ENCODE measurements at regions not wholly inside any gene's neighbourhood (a gene's known extent, or its start where the extent isn't known, plus 50 kb on each side); places are given as distances from the start of the nearest gene placed in this dataset.
A peak's percentile ranks its signal among the peaks of the same experiment; 100 is the strongest.

GRCh38 chr10:37685741-37686683 lies 171.4 kb downstream of the ZNF248 start:
- DNase-seq, result no peak

DNA sequence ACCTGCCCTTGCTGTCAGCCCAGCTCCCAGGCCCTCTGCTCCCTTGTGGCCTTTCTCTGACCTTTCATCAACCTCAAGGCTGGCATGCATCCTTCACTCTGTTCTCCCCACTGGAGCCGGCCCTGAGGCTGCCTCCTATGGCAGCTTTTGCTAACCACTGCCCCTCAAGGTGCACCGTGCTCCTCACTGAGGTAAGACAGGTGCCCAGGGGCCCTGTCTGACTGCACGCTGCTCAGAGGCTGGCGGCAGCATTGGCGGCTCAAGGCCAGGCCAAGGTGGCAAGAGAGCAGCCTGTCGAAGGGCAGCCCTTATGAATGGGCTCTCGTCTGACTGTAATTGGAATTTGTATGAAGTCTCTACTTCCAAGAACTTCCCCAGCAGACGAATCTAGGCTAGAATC lies 172.6 kb downstream of the ZNF248 start:
- DNase-seq, result no peak

GRCh38 chr10:37682617-37683016 lies 174.8 kb downstream of the ZNF248 start:
- no peak for DNase-seq

- DNase-seq, result no peak
These were observed 175.8 kb downstream of the ZNF248 start for GRCh38 chr10:37681617-37681999.

DNA sequence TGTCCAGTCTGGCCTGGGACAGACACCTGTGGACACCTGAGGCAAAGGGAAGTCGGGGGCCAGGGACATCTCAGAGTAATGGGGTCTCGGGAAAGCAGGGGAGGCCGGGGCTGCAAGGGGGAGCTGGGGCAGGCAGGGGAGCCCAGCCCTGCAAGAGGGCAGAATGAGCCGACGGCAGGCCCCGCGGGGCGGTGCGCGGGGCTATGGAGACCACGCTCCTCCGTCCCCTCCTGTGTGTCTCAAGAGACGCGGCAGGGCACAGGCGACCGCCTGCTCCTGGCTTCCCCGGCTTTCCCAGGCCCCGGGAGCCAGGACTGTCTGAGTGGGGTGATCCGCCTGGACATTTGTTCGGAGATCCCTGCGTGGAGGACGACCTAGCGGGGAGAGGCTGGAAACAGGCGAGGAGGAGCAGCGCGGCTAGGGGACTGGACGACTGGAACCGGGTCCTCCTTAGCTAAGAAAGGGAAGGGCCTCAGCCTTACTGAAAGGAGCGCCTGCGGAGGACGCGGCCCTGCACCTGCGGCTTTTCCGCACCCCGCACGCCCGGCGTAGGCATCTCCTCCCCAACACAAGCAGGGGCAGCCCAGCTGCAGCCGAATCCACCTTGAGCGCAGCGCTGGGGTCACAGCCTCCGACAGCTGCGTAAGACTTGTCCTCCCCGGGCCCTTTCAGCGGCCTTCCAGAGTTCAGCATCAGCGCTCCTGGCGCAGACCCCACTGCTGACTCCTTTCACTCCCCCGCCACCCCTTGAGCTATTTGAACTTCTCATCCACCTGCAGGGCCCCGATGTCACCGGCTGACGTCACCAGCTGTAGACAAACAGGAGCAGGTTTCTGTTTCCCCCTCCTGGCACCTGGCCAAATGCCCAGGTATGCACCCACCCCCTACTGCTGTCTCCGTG lies 176.4 kb downstream of the ZNF248 start:
- no peak for DNase-seq

DNA sequence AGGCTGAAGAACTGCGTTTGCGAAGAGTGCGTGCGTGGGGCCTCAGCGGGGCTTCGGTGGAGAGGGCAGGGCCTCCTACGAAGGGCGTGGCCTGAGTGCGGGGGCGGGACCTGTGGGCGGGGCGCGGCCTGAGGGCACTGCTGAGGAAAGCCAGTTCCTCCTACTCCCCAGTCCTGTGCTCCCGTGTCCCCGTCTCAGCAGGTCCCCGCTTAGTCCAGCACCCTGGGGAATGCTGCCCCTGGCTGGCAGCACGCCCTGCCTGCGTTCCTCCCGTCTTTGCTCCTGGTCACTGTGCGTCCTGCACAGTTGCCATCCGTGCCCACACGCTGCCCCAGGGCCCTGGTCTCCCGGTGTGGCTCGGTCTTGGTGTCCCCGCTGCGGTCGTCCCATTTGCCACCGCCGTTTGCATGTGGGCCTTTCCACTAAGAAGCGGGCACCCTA lies 177.1 kb downstream of the ZNF248 start:
- DNase-seq, result no peak

DNA sequence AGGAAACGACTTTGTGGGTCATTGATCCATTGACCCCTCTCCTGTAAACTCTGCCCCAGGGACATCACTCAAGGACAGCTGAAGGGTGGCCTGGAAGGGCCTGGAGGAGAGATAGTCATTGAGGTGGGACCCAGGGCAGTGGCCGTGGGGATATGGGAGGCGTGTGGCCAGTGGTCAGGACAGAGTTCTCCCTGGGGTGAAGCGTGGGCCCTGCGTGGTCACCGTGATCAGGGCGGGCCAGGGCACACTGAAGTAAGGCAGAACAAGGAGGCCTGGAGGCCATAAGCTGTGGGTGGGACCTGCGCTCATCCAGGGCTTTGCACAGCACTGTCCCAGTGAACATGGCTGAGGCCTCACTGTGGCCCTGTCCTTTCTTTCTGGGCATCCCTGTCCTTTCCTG lies 177.9 kb downstream of the ZNF248 start:
- DNase-seq, result no peak

DNA sequence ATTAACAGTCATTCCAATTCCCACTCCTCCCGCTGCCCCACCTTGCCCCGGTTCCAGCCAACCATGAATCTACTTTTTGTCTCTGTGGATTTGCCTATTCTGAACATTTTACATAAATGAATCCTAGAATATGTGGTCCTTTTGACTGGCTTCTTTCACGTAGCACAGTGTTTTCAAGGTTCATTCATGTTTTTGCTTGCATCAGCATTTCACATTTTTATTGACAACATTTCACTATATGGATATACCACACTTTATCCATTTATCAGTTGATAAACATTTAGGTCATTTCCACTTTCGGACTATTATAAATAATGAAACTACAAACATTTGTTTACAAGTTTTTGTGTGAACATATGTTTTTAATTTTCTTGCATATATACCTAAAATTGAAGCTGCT lies 182.0 kb downstream of the ZNF248 start:
- DNase-seq, result no peak

GRCh38 chr10:37671802-37672201 lies 185.6 kb downstream of the ZNF248 start:
- DNase-seq, result no peak

GRCh38 chr10:37667736-37668135 lies 189.7 kb downstream of the ZNF248 start:
- peak; percentile 22 for DNase-seq

GRCh38 chr10:37654466-37654865 lies 202.9 kb downstream of the ZNF248 start:
- DNase-seq, result no peak

GRCh38 chr10:37643187-37643586 lies 214.2 kb downstream of the ZNF248 start:
- DNase-seq, result no peak

DNA sequence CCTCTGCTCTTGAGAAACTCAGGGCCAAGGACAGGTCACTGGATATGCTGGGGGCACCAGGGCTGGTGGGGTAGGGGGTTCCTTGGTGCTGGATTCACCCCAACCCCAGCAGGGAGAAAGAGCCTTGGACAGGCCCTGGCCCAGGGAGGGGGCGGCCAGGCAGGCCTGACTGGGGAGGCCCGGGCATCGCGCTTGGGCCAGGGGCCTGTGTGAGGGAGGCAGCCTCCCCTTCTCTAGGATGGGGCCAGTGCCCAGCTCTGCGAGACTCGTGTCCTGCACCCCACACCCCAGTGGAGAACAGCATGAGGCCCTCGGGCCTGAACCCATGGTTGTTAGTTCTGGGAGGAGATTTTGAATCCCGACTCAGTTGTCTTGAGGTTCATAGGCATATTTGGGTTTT lies 217.1 kb downstream of the ZNF248 start:
- DNase-seq, result no peak

- no peak for DNase-seq
These were observed 218.2 kb downstream of the ZNF248 start for GRCh38 chr10:37639200-37639599.

DNA sequence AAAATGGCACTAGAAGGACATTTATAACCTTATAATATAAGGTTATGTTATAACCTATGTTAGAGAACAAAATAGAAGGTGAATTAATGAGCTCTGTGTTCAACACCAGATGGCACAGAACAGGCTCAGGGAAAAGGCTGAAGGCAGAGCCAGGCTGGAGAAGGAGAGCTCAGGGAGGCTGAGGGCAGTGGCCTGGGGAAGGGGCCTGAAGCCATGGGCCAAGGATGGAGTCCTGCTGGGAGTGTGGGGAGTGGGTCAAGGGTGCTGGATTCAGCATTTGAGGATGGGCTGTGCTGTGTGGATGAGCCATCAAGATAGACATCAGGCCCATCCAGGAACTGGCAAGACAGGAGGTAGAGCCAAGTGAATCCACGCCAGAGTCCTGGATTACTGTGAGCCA lies 218.8 kb downstream of the ZNF248 start:
- no peak for DNase-seq

DNA sequence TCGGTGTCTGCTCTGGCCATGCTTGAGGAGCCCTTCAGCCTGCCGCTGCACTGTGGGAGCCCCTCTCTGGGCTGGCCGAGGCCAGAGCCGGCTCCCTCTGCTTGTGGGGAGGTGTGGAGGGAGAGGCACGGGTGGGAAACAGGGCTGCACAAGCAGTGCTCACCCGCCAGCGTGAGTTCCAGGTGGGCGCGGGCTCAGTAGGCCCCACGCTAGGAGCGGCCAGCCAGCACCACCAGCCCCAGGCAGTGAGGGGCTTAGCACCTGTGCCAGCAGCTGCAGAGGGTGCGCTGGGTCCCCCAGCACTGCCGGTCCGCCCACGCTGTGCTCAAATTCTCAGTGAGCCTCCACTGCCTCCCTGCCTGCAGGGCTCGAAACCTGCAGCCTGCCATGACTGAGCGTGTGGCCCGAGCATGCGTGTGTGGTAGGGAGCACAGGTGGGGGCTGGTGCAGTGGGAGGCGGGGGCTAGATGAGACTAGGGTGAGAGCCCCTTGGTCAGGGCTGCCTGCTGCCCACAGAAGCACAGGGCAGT lies 223.0 kb downstream of the ZNF248 start:
- DNase-seq, result no peak

DNA sequence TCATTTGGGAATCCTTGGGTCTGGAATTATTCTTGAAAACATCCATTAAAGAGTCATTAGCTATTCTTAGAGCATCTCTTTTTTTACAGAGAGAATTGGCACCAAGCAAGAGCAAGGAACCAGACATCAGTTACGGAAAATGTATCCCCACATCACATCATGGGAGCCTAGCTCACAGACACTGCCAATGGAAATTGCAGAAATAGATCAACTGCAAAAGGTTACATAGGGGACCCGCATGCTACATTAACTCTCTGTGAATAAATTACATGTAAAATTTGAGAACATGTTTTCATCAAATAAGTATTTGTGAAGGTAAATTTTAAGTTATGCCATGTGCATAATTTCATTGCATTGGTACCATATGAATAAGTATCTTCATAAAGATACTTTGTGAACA lies 224.8 kb downstream of the ZNF248 start:
- no peak for DNase-seq

GRCh38 chr10:37623506-37623905 lies 233.9 kb downstream of the ZNF248 start:
- DNase-seq, result no peak

DNA sequence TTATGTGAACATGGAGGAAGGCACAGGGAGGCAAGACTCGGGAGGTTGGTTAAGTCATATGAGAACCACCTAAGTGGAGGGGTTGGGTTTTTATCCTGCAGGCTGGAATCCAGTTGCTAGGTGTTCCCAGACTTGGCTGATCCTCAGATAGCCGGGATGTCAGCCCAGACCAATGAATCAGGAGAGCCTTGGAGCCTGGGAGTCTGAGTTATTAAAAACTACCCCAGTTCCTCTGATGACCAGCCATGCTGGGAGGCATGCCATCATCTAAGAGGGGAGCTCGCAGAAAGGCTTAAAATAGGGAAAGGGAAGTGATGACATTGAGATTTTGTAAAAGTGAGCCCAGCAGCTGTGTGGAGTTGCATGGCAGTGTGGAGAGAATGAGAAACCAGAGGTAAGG lies 238.1 kb downstream of the ZNF248 start:
- no peak for DNase-seq

DNA sequence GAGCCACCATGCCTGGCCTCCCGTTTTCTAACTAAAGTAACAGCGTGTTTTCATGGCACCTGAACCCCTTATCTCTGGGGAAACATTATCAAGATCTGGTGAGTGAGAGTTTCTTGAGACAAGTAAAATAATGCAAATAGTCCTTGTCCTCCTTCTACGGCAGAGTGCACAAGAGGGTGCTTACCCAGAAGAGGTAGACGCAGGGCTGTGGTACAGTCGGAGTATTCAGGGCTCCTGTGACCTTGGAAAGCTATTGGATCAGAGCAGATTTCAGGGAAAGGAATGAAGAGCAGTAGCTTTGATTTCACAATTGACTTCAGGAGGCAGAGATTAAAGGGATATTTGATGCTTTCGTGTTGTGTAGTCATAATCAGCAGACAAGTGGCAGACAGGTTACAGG lies 269.1 kb downstream of the ZNF248 start:
- no peak for DNase-seq

DNA sequence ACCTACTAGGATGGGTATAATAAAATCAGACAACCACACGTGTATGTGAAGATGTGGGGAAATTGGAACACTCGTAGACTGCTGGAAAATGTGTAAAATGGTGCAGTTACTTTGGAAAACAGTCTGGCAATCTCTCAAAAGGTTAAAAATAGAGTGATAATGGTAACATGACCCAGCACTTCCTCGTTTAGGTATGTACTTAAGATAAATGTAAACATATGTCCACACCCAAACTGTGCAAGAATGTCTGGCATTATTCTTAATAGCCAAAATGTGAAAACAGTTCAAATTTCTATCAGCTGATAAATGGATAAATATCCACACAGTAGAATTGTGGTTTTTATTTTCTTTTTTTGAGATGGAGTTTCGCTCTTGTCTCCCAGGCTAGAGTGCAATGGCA lies 272.8 kb downstream of the ZNF248 start:
- DNase-seq, result no peak

- DNase-seq, result no peak
These were observed 275.2 kb downstream of the ZNF248 start for GRCh38 chr10:37582237-37582636.

GRCh38 chr10:37576154-37576553 lies 281.3 kb downstream of the ZNF248 start:
- no peak for DNase-seq

DNA sequence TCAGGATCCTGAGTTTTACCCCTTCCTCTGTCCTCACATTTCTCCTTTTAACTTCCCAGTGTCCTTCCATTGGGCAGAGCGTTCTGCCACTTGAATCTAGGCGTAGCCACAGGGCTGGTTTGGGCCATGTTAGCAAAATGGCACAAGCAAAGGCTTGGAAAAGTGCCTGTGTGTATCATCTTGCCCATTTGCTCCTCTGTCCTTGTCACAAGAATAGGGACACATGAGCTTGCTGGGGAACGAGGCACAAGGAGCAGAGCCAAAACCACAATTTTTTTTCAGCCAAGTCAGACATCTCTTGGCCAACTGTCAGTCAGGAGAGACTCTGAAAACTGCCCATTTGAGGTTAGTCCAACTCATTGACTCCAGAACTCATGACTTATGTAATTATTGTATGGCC lies 285.2 kb downstream of the ZNF248 start:
- no peak for DNase-seq

Measured in KG1 (cell line).